PC-3 (cell line): ENCODE measurements at regions not wholly inside any gene's neighbourhood (a gene's known extent, or its start where the extent isn't known, plus 50 kb on each side); places are given as distances from the start of the nearest gene placed in this dataset.

ENCODE experiments used
- ATAC-seq: fragments of 200-7000 bp; cut with Tn5 transposase; 2 replicates; pipeline ENCODE4 v1.9.1; 2020; ENCODE audit warnings: mild to moderate bottlenecking, moderate library complexity
- BruUV-seq: library from RNA; stranded (reverse); fragments of 400-500 nt; replicated peaks from 2 replicates; lab custom pipeline; 2021; lab: Mats Ljungman, UMichigan
- CTCF ChIA-PET: fragments of 300-600 bp; sonication (Branson Sonifier 250); formaldehyde crosslinking; loops from one replicate; lab custom pipeline; 2022; ENCODE audit warnings: antibody characterized with exemption; lab: Charles Lee
- POLR2A ChIA-PET: fragments of 300-600 bp; sonication (Branson Sonifier 250); formaldehyde crosslinking; loops from one replicate; lab custom pipeline; 2022; ENCODE audit warnings: antibody characterized with exemption; ENCODE audit not compliant: unreplicated experiment; lab: Charles Lee
- DNase-seq: peaks from one replicate; pipeline ENCODE4 v3.0.0-alpha.2; 2015
- H2AFZ ChIP-seq: fragments of 300-600 bp; sonication (generic); 2 replicates; pipeline ENCODE4 v1.6.0; 2016; ENCODE audit warnings: antibody characterized with exemption, low read length
- H3F3A ChIP-seq: fragments of 300-600 bp; sonication (generic); one replicate; pipeline ENCODE4 v1.6.0; 2017; ENCODE audit warnings: antibody characterized with exemption, low read length, control low read depth, mild to moderate bottlenecking; ENCODE audit not compliant: unreplicated experiment
- H3K27ac ChIP-seq: fragments of 300-600 bp; sonication (generic); 2 replicates; pipeline ENCODE4 v1.5.1; 2016; ENCODE audit warnings: mild to moderate bottlenecking, low read length
- H3K27me3 ChIP-seq: fragments of 300-600 bp; sonication (generic); 2 replicates; pipeline ENCODE4 v1.6.1; 2016; ENCODE audit warnings: low read length, mixed read lengths
- H3K36me3 ChIP-seq: fragments of 300-600 bp; sonication (generic); 2 replicates; pipeline ENCODE4 v1.6.1; 2016; ENCODE audit warnings: low read depth, mixed run types, low read length, mixed read lengths
- H3K4me1 ChIP-seq: fragments of 300-600 bp; sonication (generic); 2 replicates; pipeline ENCODE4 v1.5.1; 2016; ENCODE audit warnings: low read length; ENCODE audit not compliant: insufficient read depth
- H3K4me2 ChIP-seq: fragments of 300-600 bp; sonication (generic); 2 replicates; pipeline ENCODE4 v1.6.0; 2016; ENCODE audit warnings: low read length
- H3K4me3 ChIP-seq: fragments of 300-600 bp; sonication (generic); 2 replicates; pipeline ENCODE4 v1.5.1; 2016; ENCODE audit warnings: mild to moderate bottlenecking, low read length, mixed read lengths
- H3K79me2 ChIP-seq: fragments of 300-600 bp; sonication (generic); 2 replicates; pipeline ENCODE4 v1.6.1; 2017; ENCODE audit warnings: low read length, mixed read lengths
- H3K9ac ChIP-seq: fragments of 300-600 bp; sonication (generic); 2 replicates; pipeline ENCODE4 v1.6.0; 2016; ENCODE audit warnings: mild to moderate bottlenecking, low read length
- H3K9me2 ChIP-seq: fragments of 300-600 bp; sonication (generic); replicated peaks from 2 replicates; pipeline ENCODE4 v1.6.1; 2016; ENCODE audit warnings: mixed run types, low read length, mixed read lengths
- H3K9me3 ChIP-seq: fragments of 300-600 bp; sonication (generic); 2 replicates; pipeline ENCODE4 v1.6.1; 2016; ENCODE audit warnings: low read length, mixed read lengths
- H4K20me1 ChIP-seq: fragments of 300-600 bp; sonication (generic); 2 replicates; pipeline ENCODE4 v1.6.1; 2016; ENCODE audit warnings: low read length, mixed read lengths
- CTCF ChIP-seq: fragments of 300-600 bp; sonication (generic); conservative IDR thresholded peaks from 2 replicates; pipeline ENCODE4 v1.5.1; 2017; ENCODE audit warnings: antibody characterized with exemption, low read depth, mild to moderate bottlenecking, low read length
- EZH2 ChIP-seq: fragments of 300-600 bp; sonication (generic); IDR thresholded peaks from one replicate; pipeline ENCODE4 v1.6.1; 2017; ENCODE audit warnings: antibody characterized with exemption, mild to moderate bottlenecking, low read length; ENCODE audit not compliant: unreplicated experiment
- EZH2phosphoT487 ChIP-seq: fragments of 300-600 bp; sonication (generic); IDR thresholded peaks from 2 replicates; pipeline ENCODE4 v1.6.1; 2018; ENCODE audit warnings: mild to moderate bottlenecking, antibody characterized with exemption, low read length, borderline replicate concordance
- intact Hi-C: fragments of 100-400 bp; cut with micrococcal nuclease; formaldehyde crosslinking; loops from 2 replicates; pipeline ENCODE4 v1.9.0; 2023

DNA sequence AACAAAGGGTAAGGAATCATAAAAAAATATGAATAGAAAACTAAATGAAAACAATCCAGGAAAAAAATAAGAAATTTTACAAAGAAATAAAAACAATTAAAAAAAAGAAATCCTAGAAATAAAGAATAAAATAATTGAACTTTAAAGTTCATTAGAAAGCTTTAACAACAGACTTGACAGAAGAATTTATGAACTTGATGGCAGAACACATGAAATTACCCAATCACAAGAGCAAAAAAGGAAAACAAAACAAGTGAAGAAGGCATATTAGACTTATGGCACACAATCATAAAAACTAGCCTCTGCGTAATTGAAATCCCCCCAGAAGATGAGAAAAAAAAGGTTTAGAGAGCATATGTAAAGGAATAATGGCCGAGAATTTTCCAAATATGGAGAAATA is 802.5 kb upstream of the B3GALT2 start:
- H3K4me2 ChIP-seq, result no peak overlapping the region
- H3K36me3 ChIP-seq, result no peaks in the 10 kb centered on the region
- no peak overlapping the region for H3K4me3 ChIP-seq
- no peaks in the 10 kb centered on the region for H3K79me2 ChIP-seq
- intact Hi-C loops, result no loop called here
- no peak overlapping the region for H3K27ac ChIP-seq
- H3K4me1 ChIP-seq, result no peaks in the 10 kb centered on the region
- ATAC-seq (no peak), DNase-seq (no peak)
- POLR2A ChIA-PET, result no interaction called here
- H4K20me1 ChIP-seq, result no peaks in the 10 kb centered on the region
- H3K9ac ChIP-seq, result no peak overlapping the region
- no peak for TF ChIP-seq EZH2phosphoT487
- TF ChIP-seq EZH2, result no peak
- TF ChIP-seq CTCF, result no peak
- H3K9me2 ChIP-seq, result no peaks in the 10 kb centered on the region
- CTCF ChIA-PET, result no interaction called here
- H3F3A ChIP-seq, result no peaks in the 10 kb centered on the region
- H3K9me3 ChIP-seq, result peaks cover 4% of the 10 kb centered on the region; the same call in 1 of the 2 replicates
- no peaks in the 10 kb centered on the region for H3K27me3 ChIP-seq
- H2AFZ ChIP-seq, result no peak overlapping the region
- no TSS peak for BruUV-seq

DNA sequence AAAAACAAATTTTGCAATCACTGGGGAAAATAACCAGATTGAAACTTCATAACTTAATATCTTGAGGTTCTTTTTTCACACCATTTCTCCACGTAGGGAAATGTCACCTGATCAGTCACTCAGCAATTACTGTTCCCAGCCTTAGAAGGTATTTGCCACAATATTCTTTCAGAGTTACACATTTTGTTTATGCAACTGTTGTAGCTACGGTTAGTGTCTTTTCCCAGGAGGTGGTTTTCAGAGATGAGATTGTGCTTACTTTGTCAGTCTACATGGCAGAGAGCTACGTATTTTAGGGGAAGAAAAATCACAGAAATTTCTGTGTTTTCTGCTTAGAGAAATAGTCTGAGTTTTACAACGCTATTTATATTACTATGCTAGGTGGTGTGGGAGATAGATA is 792.8 kb upstream of the B3GALT2 start:
- no peak for TF ChIP-seq EZH2phosphoT487
- no peak for TF ChIP-seq CTCF
- no peak for TF ChIP-seq EZH2
- no peaks in the 10 kb centered on the region for H3K9me2 ChIP-seq
- no peak overlapping the region for H3K9ac ChIP-seq
- H3K36me3 ChIP-seq, result no peaks in the 10 kb centered on the region
- H3K4me1 ChIP-seq, result no peaks in the 10 kb centered on the region
- ChIA-PET POLR2A (no interaction called here), CTCF (no interaction called here)
- no peaks in the 10 kb centered on the region for H4K20me1 ChIP-seq
- intact Hi-C loops, result no loop called here
- H3K79me2 ChIP-seq, result no peaks in the 10 kb centered on the region
- no peak overlapping the region for H3K27ac ChIP-seq
- H3K9me3 ChIP-seq, result no peaks in the 10 kb centered on the region
- no peak overlapping the region for H3K4me2 ChIP-seq
- BruUV-seq, result no TSS peak
- ATAC-seq, result no peak
- H3K27me3 ChIP-seq, result no peaks in the 10 kb centered on the region
- H3K4me3 ChIP-seq, result no peak overlapping the region
- no peak overlapping the region for H2AFZ ChIP-seq
- no peak for DNase-seq
- no peaks in the 10 kb centered on the region for H3F3A ChIP-seq

GRCh38 chr1:193974286-193974798 is 787.9 kb upstream of the B3GALT2 start:
- H3K27me3 ChIP-seq, result no peaks in the 10 kb centered on the region
- DNase-seq (no peak), ATAC-seq (no peak)
- no peaks in the 10 kb centered on the region for H3K9me2 ChIP-seq
- no peaks in the 10 kb centered on the region for H3K79me2 ChIP-seq
- H3K9me3 ChIP-seq, result no peaks in the 10 kb centered on the region
- POLR2A ChIA-PET, result no interaction called here
- H3K4me1 ChIP-seq, result peaks cover 16% of the 10 kb centered on the region
- no peaks in the 10 kb centered on the region for H4K20me1 ChIP-seq
- no peak overlapping the region for H3K4me2 ChIP-seq
- H3K9ac ChIP-seq, result no peak overlapping the region
- no peak overlapping the region for H3K27ac ChIP-seq
- BruUV-seq, result no TSS peak
- H3K36me3 ChIP-seq, result no peaks in the 10 kb centered on the region
- TF ChIP-seq EZH2 (no peak), CTCF (no peak), EZH2phosphoT487 (no peak)
- no peak overlapping the region for H3K4me3 ChIP-seq
- intact Hi-C loops, result no loop called here
- H2AFZ ChIP-seq, result no peak overlapping the region
- no peaks in the 10 kb centered on the region for H3F3A ChIP-seq
- CTCF ChIA-PET, result no interaction called here
